ENCODE measurements at regions not wholly inside any gene's neighbourhood (a gene's known extent, or its start where the extent isn't known, plus 50 kb on each side); places are given as distances from the start of the nearest gene placed in this dataset.

GRCh38 chr11:103544874-103545273, 435.6 kb downstream of the DYNC2H1 start:
- TF ChIP-seq, protein P1, sequence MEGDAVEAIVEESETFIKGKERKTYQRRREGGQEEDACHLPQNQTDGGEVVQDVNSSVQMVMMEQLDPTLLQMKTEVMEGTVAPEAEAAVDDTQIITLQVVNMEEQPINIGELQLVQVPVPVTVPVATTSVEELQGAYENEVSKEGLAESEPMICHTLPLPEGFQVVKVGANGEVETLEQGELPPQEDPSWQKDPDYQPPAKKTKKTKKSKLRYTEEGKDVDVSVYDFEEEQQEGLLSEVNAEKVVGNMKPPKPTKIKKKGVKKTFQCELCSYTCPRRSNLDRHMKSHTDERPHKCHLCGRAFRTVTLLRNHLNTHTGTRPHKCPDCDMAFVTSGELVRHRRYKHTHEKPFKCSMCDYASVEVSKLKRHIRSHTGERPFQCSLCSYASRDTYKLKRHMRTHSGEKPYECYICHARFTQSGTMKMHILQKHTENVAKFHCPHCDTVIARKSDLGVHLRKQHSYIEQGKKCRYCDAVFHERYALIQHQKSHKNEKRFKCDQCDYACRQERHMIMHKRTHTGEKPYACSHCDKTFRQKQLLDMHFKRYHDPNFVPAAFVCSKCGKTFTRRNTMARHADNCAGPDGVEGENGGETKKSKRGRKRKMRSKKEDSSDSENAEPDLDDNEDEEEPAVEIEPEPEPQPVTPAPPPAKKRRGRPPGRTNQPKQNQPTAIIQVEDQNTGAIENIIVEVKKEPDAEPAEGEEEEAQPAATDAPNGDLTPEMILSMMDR (IDR thresholded peaks at IDR 0.05) = no peak
- no peak for TF ChIP-seq EZH2phosphoT487 (IDR thresholded peaks at IDR 0.05)
- no peak for TF ChIP-seq EZH2 (IDR thresholded peaks at IDR 0.05)
